ENCODE measurements at regions not wholly inside any gene's neighbourhood (a gene's known extent, or its start where the extent isn't known, plus 50 kb on each side); places are given as distances from the start of the nearest gene placed in this dataset.

- Mint-ChIP-seq H3K4me1 (ENCODE audit: low read depth) (peaks cover 13% of the 10 kb centered on the region), H3K27me3 (ENCODE audit: low read depth) (no peaks in the 10 kb centered on the region)
These were observed 508.2 kb upstream of the KIF2B start for GRCh38 chr17:53314521-53314920.

GRCh38 chr17:53313746-53314145 lies 509.0 kb upstream of the KIF2B start:
- Mint-ChIP-seq H3K4me1 (ENCODE audit: low read depth) (peaks cover 13% of the 10 kb centered on the region), H3K9me3 (ENCODE audit: low read depth) (peaks cover 16% of the 10 kb centered on the region), H3K36me3 (ENCODE audit: low read depth) (no peaks in the 10 kb centered on the region), H3K27me3 (ENCODE audit: low read depth) (no peaks in the 10 kb centered on the region), H3K4me3 (ENCODE audit: unreplicated experiment) (no peak overlapping the region), H3K27ac (ENCODE audit: unreplicated experiment) (peak overlapping the region; percentile 55)
- DNase-seq (ENCODE audit: low spot score) = no peak
- TF ChIP-seq, protein P1, sequence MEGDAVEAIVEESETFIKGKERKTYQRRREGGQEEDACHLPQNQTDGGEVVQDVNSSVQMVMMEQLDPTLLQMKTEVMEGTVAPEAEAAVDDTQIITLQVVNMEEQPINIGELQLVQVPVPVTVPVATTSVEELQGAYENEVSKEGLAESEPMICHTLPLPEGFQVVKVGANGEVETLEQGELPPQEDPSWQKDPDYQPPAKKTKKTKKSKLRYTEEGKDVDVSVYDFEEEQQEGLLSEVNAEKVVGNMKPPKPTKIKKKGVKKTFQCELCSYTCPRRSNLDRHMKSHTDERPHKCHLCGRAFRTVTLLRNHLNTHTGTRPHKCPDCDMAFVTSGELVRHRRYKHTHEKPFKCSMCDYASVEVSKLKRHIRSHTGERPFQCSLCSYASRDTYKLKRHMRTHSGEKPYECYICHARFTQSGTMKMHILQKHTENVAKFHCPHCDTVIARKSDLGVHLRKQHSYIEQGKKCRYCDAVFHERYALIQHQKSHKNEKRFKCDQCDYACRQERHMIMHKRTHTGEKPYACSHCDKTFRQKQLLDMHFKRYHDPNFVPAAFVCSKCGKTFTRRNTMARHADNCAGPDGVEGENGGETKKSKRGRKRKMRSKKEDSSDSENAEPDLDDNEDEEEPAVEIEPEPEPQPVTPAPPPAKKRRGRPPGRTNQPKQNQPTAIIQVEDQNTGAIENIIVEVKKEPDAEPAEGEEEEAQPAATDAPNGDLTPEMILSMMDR (IDR thresholded peaks at IDR 0.05) = peak; percentile 72

More at GRCh38 chr17:53314521-53314920, 508.2 kb upstream of the KIF2B start:
- H3K36me3 Mint-ChIP-seq (ENCODE audit: low read depth) = no peaks in the 10 kb centered on the region
- no peak overlapping the region for H3K27ac Mint-ChIP-seq (ENCODE audit: unreplicated experiment)
- DNase-seq (ENCODE audit: low spot score) = no peak
- TF ChIP-seq, protein P1 (IDR thresholded peaks at IDR 0.05) = no peak
- peaks cover 10% of the 10 kb centered on the region for H3K9me3 Mint-ChIP-seq (ENCODE audit: low read depth)
- H3K4me3 Mint-ChIP-seq (ENCODE audit: unreplicated experiment) = no peak overlapping the region

- peaks cover 2% of the 10 kb centered on the region for H3K27me3 Mint-ChIP-seq (ENCODE audit: low read depth)
- no peak overlapping the region for H3K4me3 Mint-ChIP-seq (ENCODE audit: unreplicated experiment)
- TF ChIP-seq, protein P1 (IDR thresholded peaks at IDR 0.05) = no peak
- no peaks in the 10 kb centered on the region for H3K4me1 Mint-ChIP-seq (ENCODE audit: low read depth)
- no peak for DNase-seq (ENCODE audit: low spot score)
- H3K36me3 Mint-ChIP-seq (ENCODE audit: low read depth) = no peaks in the 10 kb centered on the region
- H3K9me3 Mint-ChIP-seq (ENCODE audit: low read depth) = no peaks in the 10 kb centered on the region
- no peak overlapping the region for H3K27ac Mint-ChIP-seq (ENCODE audit: unreplicated experiment)
These were observed 544.3 kb upstream of the KIF2B start for GRCh38 chr17:53278466-53278865.

- Mint-ChIP-seq H3K27ac (ENCODE audit: unreplicated experiment) (no peak overlapping the region), H3K4me1 (ENCODE audit: low read depth) (peaks cover 7% of the 10 kb centered on the region), H3K4me3 (ENCODE audit: unreplicated experiment) (no peak overlapping the region), H3K9me3 (ENCODE audit: low read depth) (no peaks in the 10 kb centered on the region), H3K36me3 (ENCODE audit: low read depth) (no peaks in the 10 kb centered on the region), H3K27me3 (ENCODE audit: low read depth) (no peaks in the 10 kb centered on the region)
- no peak for DNase-seq (ENCODE audit: low spot score)
- TF ChIP-seq, protein P1 (IDR thresholded peaks at IDR 0.05) = no peak
These were observed 549.6 kb upstream of the KIF2B start for GRCh38 chr17:53273126-53273525.

DNA sequence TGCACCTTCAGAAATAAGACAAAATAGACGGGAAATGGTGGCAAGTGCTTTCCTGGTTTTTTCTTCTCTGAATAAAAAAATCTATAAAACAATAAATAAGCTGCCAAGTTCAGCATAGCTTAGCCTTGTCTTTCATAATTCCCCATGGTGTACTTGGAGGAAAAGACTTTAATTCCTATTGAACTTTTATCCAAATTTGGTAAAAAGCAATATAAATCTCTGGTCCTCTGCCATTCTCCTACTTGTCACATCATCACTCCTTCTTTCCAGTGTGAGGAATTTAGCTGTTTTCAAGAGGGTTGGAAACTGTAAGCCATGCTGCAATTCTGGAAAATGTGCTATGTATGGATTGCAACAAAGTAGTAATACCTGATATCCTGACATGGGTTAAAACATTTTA lies 551.8 kb upstream of the KIF2B start:
- TF ChIP-seq, protein P1 (IDR thresholded peaks at IDR 0.05) = no peak
- no peak for DNase-seq (ENCODE audit: low spot score)
- H3K4me1 Mint-ChIP-seq (ENCODE audit: low read depth) = peaks cover 7% of the 10 kb centered on the region
- no peak overlapping the region for H3K4me3 Mint-ChIP-seq (ENCODE audit: unreplicated experiment)
- H3K27ac Mint-ChIP-seq (ENCODE audit: unreplicated experiment) = no peak overlapping the region
- H3K9me3 Mint-ChIP-seq (ENCODE audit: low read depth) = no peaks in the 10 kb centered on the region
- H3K36me3 Mint-ChIP-seq (ENCODE audit: low read depth) = no peaks in the 10 kb centered on the region
- H3K27me3 Mint-ChIP-seq (ENCODE audit: low read depth) = no peaks in the 10 kb centered on the region

All from chondrocyte (in vitro differentiated cells).